Smooth muscle cell (in vitro differentiated cells): ENCODE measurements at regions not wholly inside any gene's neighbourhood (a gene's known extent, or its start where the extent isn't known, plus 50 kb on each side); places are given as distances from the start of the nearest gene placed in this dataset.

Source experiments
- DNase-seq: peaks from one replicate; lab custom pipeline; 2025; ENCODE audit not compliant: unreplicated experiment; lab: John Stamatoyannopoulos, UW
- H2AFZ ChIP-seq: fragments of 200-600 bp; sonication (generic); 2 replicates; pipeline ENCODE4 v1.6.0; 2016; ENCODE audit warnings: antibody characterized with exemption, low read depth, mild to moderate bottlenecking
- H3F3A ChIP-seq: fragments of 200-600 bp; sonication (generic); 2 replicates; pipeline ENCODE4 v1.6.0; 2017; ENCODE audit warnings: antibody characterized with exemption, low read depth
- H3K27ac ChIP-seq: fragments of 200-600 bp; sonication (generic); 2 replicates; pipeline ENCODE4 v1.5.1; 2016; ENCODE audit warnings: low read depth, mild to moderate bottlenecking
- H3K27me3 ChIP-seq: fragments of 200-600 bp; sonication (generic); 2 replicates; pipeline ENCODE4 v1.6.1; 2016; ENCODE audit warnings: low read depth, mild to moderate bottlenecking
- H3K36me3 ChIP-seq: fragments of 200-600 bp; sonication (generic); 2 replicates; pipeline ENCODE4 v1.5.1; 2016; ENCODE audit warnings: low read depth
- H3K4me1 ChIP-seq: fragments of 200-600 bp; sonication (generic); 2 replicates; pipeline ENCODE4 v1.5.1; 2016; ENCODE audit warnings: low read depth
- H3K4me2 ChIP-seq: fragments of 200-600 bp; sonication (generic); 2 replicates; pipeline ENCODE4 v1.6.0; 2016; ENCODE audit warnings: mild to moderate bottlenecking
- H3K4me3 ChIP-seq: fragments of 200-600 bp; sonication (generic); 2 replicates; pipeline ENCODE4 v1.5.1; 2016; ENCODE audit warnings: mild to moderate bottlenecking
- H3K79me2 ChIP-seq: fragments of 200-600 bp; sonication (generic); 2 replicates; pipeline ENCODE4 v1.6.0; 2016; ENCODE audit warnings: low read depth, mild to moderate bottlenecking
- H3K9ac ChIP-seq: fragments of 200-600 bp; sonication (generic); 2 replicates; pipeline ENCODE4 v1.6.0; 2016; ENCODE audit warnings: low read depth
- H3K9me3 ChIP-seq: fragments of 200-600 bp; sonication (generic); replicated peaks from 2 replicates; pipeline ENCODE4 v1.5.1; 2016; ENCODE audit warnings: low read depth
- H4K20me1 ChIP-seq: fragments of 200-600 bp; sonication (generic); 2 replicates; pipeline ENCODE4 v1.6.0; 2016; ENCODE audit warnings: low read depth
- CTCF ChIP-seq: fragments of 200-600 bp; sonication (generic); IDR thresholded peaks from 2 replicates; pipeline ENCODE4 v1.5.1; 2017; ENCODE audit warnings: borderline replicate concordance, mild to moderate bottlenecking, antibody characterized with exemption; ENCODE audit not compliant: insufficient read depth, poor library complexity, severe bottlenecking
- WGBS: methylation state at CpG from one replicate; pipeline ENCODE4 v1.1.7; 2016; ENCODE audit warnings: low lambda C conversion rate; 5-methylcytosine and 5-hydroxymethylcytosine counted together

GRCh38 chr11:13899603-13900002 lies 62.9 kb upstream of the SPON1 start:
- H3K9ac ChIP-seq, result no peak overlapping the region
- no peaks in the 10 kb centered on the region for H3K36me3 ChIP-seq
- TF ChIP-seq CTCF, result no peak
- no peak overlapping the region for H3K4me3 ChIP-seq
- no peaks in the 10 kb centered on the region for H3K9me3 ChIP-seq
- no peak overlapping the region for H2AFZ ChIP-seq
- no peak for DNase-seq
- H3K79me2 ChIP-seq, result no peaks in the 10 kb centered on the region
- H3F3A ChIP-seq, result no peaks in the 10 kb centered on the region
- H3K27me3 ChIP-seq, result no peaks in the 10 kb centered on the region
- H3K27ac ChIP-seq, result no peak overlapping the region
- no peak overlapping the region for H3K4me2 ChIP-seq
- H4K20me1 ChIP-seq, result no peaks in the 10 kb centered on the region
- H3K4me1 ChIP-seq, result no peaks in the 10 kb centered on the region

GRCh38 chr11:13902523-13902922 lies 60.0 kb upstream of the SPON1 start:
- Histone ChIP-seq H3K27ac (no peak overlapping the region), H3K79me2 (no peaks in the 10 kb centered on the region), H3K27me3 (no peaks in the 10 kb centered on the region), H3K4me2 (no peak overlapping the region), H2AFZ (no peak overlapping the region), H4K20me1 (no peaks in the 10 kb centered on the region), H3K4me1 (no peaks in the 10 kb centered on the region), H3K9ac (no peak overlapping the region), H3K9me3 (peaks cover 6% of the 10 kb centered on the region), H3F3A (no peaks in the 10 kb centered on the region), H3K36me3 (no peaks in the 10 kb centered on the region), H3K4me3 (no peak overlapping the region)
- WGBS, result 82% methylated on average over 5 of the region's 5 CpGs
- no peak for DNase-seq
- TF ChIP-seq CTCF, result no peak

GRCh38 chr11:13905137-13905781 lies 57.3 kb upstream of the SPON1 start:
- Histone ChIP-seq H3K9me3 (peaks cover 6% of the 10 kb centered on the region), H3K4me1 (no peaks in the 10 kb centered on the region), H3K27me3 (no peaks in the 10 kb centered on the region), H2AFZ (no peak overlapping the region), H3F3A (no peaks in the 10 kb centered on the region), H3K79me2 (no peaks in the 10 kb centered on the region), H3K36me3 (no peaks in the 10 kb centered on the region), H3K27ac (no peak overlapping the region), H3K9ac (no peak overlapping the region), H3K4me3 (no peak overlapping the region), H4K20me1 (no peaks in the 10 kb centered on the region), H3K4me2 (no peak overlapping the region)
- TF ChIP-seq CTCF, result no peak
- no peak for DNase-seq
- 82% methylated on average over 3 of the region's 3 CpGs for WGBS

- TF ChIP-seq CTCF, result no peak
- no peaks in the 10 kb centered on the region for H4K20me1 ChIP-seq
- no peak overlapping the region for H2AFZ ChIP-seq
- H3K79me2 ChIP-seq, result no peaks in the 10 kb centered on the region
- H3K27ac ChIP-seq, result no peak overlapping the region
- no peaks in the 10 kb centered on the region for H3K27me3 ChIP-seq
- peaks cover 6% of the 10 kb centered on the region for H3K9me3 ChIP-seq
- H3K36me3 ChIP-seq, result no peaks in the 10 kb centered on the region
- no peaks in the 10 kb centered on the region for H3F3A ChIP-seq
- no peak overlapping the region for H3K4me3 ChIP-seq
- WGBS, result 79% methylated on average over 4 of the region's 4 CpGs
- no peak overlapping the region for H3K9ac ChIP-seq
- H3K4me1 ChIP-seq, result no peaks in the 10 kb centered on the region
- no peak overlapping the region for H3K4me2 ChIP-seq
- DNase-seq, result no peak
Observed at GRCh38 chr11:13907678-13908077, 54.8 kb upstream of the SPON1 start.
